ENCODE measurements at regions not wholly inside any gene's neighbourhood (a gene's known extent, or its start where the extent isn't known, plus 50 kb on each side); places are given as distances from the start of the nearest gene placed in this dataset.

GRCh38 chr1:68767941-68768340, 271.1 kb upstream of the DEPDC1 start:
- no peak for DNase-seq (ENCODE audit: low spot score)
- ATAC-seq, result no peak
- CTCF ChIA-PET, result interaction anchor here (1.1 kb wide), 1 partner anchor 15 kb away, joined by 3 read pairs; no protein-coding TSS in a partner anchor

GRCh38 chr1:68770817-68771216, 273.9 kb upstream of the DEPDC1 start:
- no peak for TF ChIP-seq FOXP4 (CRISPR knock-in tag; IDR thresholded peaks at IDR 0.05)
- TF ChIP-seq STAT6 (CRISPR knock-in tag; conservative IDR thresholded peaks at IDR 0.05; ENCODE audit: low read depth), result no peak
- no peak for TF ChIP-seq NFYB (CRISPR knock-in tag; conservative IDR thresholded peaks at IDR 0.05; ENCODE audit: low read depth)
- TF ChIP-seq ZNF138 (CRISPR knock-in tag; conservative IDR thresholded peaks at IDR 0.05), result no peak
- TF ChIP-seq ZNF232 (CRISPR knock-in tag; IDR thresholded peaks at IDR 0.05), result no peak
- TF ChIP-seq MYBL2 (CRISPR knock-in tag; IDR thresholded peaks at IDR 0.05), result no peak
- TF ChIP-seq USF2 (CRISPR knock-in tag; IDR thresholded peaks at IDR 0.05), result no peak
- TF ChIP-seq NR1H2 (CRISPR knock-in tag; IDR thresholded peaks at IDR 0.05), result no peak
- TF ChIP-seq ATF3 (CRISPR knock-in tag; conservative IDR thresholded peaks at IDR 0.05), result no peak
- no peak for TF ChIP-seq SMAD3 (CRISPR knock-in tag; IDR thresholded peaks at IDR 0.05; ENCODE audit: borderline replicate concordance)
- TF ChIP-seq EMX1 (CRISPR knock-in tag; IDR thresholded peaks at IDR 0.05), result no peak
- TF ChIP-seq CBFB (CRISPR knock-in tag; IDR thresholded peaks at IDR 0.05; ENCODE audit: low read depth), result no peak
- TF ChIP-seq JUN (CRISPR knock-in tag; IDR thresholded peaks at IDR 0.05), result no peak
- H3K4me1 Mint-ChIP-seq, result peaks cover 8% of the 10 kb centered on the region
- no peak for ATAC-seq
- POLR2A ChIA-PET, result no interaction called here
- CTCF ChIA-PET, result no interaction called here
- H3K27ac Mint-ChIP-seq, result no peak overlapping the region
- H3K27me3 Mint-ChIP-seq (ENCODE audit: low read depth), result no peaks in the 10 kb centered on the region
- peaks cover 23% of the 10 kb centered on the region for H3K9me3 Mint-ChIP-seq
- peaks cover 4% of the 10 kb centered on the region; the same call in 1 of the 2 replicates for H3K36me3 Mint-ChIP-seq
- DNase-seq (ENCODE audit: low spot score), result no peak
- no peak overlapping the region for H3K4me3 Mint-ChIP-seq

More at GRCh38 chr1:68767941-68768340, 271.1 kb upstream of the DEPDC1 start:
- no peaks in the 10 kb centered on the region for H3K27me3 Mint-ChIP-seq (ENCODE audit: low read depth)
- POLR2A ChIA-PET, result interaction anchor here (0.7 kb wide), 1 partner anchor 35 kb away, joined by 3 read pairs; no protein-coding TSS in a partner anchor
- peaks cover 6% of the 10 kb centered on the region; the same call in 1 of the 2 replicates for H3K36me3 Mint-ChIP-seq
- H3K27ac Mint-ChIP-seq, result no peak overlapping the region
- no peak overlapping the region for H3K4me3 Mint-ChIP-seq
- TF ChIP-seq ZNF281 (CRISPR knock-in tag; IDR thresholded peaks at IDR 0.05) (no peak), CREB1 (CRISPR knock-in tag; IDR thresholded peaks at IDR 0.05) (no peak), ZMAT4 (CRISPR knock-in tag; IDR thresholded peaks at IDR 0.05) (no peak), CREM (CRISPR knock-in tag; IDR thresholded peaks at IDR 0.05) (no peak)
- peaks cover 43% of the 10 kb centered on the region for H3K9me3 Mint-ChIP-seq
- H3K4me1 Mint-ChIP-seq, result peaks cover 8% of the 10 kb centered on the region

All from WTC11 (cell line).